K562 (cell line): ENCODE measurements at regions not wholly inside any gene's neighbourhood (a gene's known extent, or its start where the extent isn't known, plus 50 kb on each side); places are given as distances from the start of the nearest gene placed in this dataset.
A peak's percentile ranks its signal among the peaks of the same experiment; 100 is the strongest.

ENCODE experiments used
- ATF7 ChIP-seq: fragments of 450-650 bp; IDR thresholded peaks from 2 replicates; pipeline ENCODE4 v1.7.1; 2014; ENCODE audit warnings: mild to moderate bottlenecking, moderate library complexity
- E2F3 ChIP-seq: fragments of 250-450 bp; sonication (Bioruptor Pico); IDR thresholded peaks from 2 replicates; pipeline ENCODE4 v1.4.0; 2020; ENCODE audit warnings: mild to moderate bottlenecking
- FOXK1 ChIP-seq: sonication (generic); formaldehyde crosslinking; IDR thresholded peaks from 2 replicates; pipeline ENCODE4 v1.8.0; 2022; ENCODE audit warnings: missing genetic modification reagents, mild to moderate bottlenecking, borderline replicate concordance
- FOXP1 ChIP-seq: sonication (generic); formaldehyde crosslinking; IDR thresholded peaks from 2 replicates; pipeline ENCODE4 v1.8.0; 2022; ENCODE audit warnings: mild to moderate bottlenecking, missing genetic modification reagents
- HEY1 ChIP-seq: fragments of 250-450 bp; sonication (Bioruptor Pico); IDR thresholded peaks from 2 replicates; pipeline ENCODE4 v1.5.0; 2020; ENCODE audit warnings: mild to moderate bottlenecking, moderate library complexity, borderline replicate concordance
- MAFK ChIP-seq: IDR thresholded peaks from 2 replicates; pipeline ENCODE4 v1.6.1; 2011; ENCODE audit warnings: low read length, improper control_type of control experiment
- MYC ChIP-seq, 2 experiments: fragments of 250-450 bp in 1 of 2; sonication (Bioruptor Pico) in 1 of 2; IDR thresholded peaks; 2 replicates each; pipeline versions ENCODE4 v1.5.1 to v1.6.1; 2012 to 2021; ENCODE audit warnings: low read depth in 2 of 2, borderline replicate concordance in 1 of 2, improper control_type of control experiment in 1 of 2, low read length in 1 of 2, mild to moderate bottlenecking in 1 of 2, moderate library complexity in 1 of 2
- NRF1 ChIP-seq, 2 experiments: fragments of 450-650 bp; IDR thresholded peaks in 1 of 2; conservative IDR thresholded peaks in 1 of 2; 2 replicates each; pipeline ENCODE4 v1.6.1; 2014; ENCODE audit warnings: mild to moderate bottlenecking in 2 of 2
- POU5F1 ChIP-seq: fragments of 150-350 bp; IDR thresholded peaks from 2 replicates; pipeline ENCODE4 v1.6.1; 2014; ENCODE audit warnings: borderline replicate concordance, low read length, low read depth, mild to moderate bottlenecking; ENCODE audit not compliant: partially characterized antibody
- PTRF ChIP-seq: fragments of 450-650 bp; IDR thresholded peaks from 2 replicates; pipeline ENCODE4 v1.6.1; 2016; ENCODE audit warnings: mild to moderate bottlenecking, missing genetic modification characterization, missing compliant biosample characterization
- RFX5 ChIP-seq: IDR thresholded peaks from 2 replicates; pipeline ENCODE4 v1.6.1; 2011; ENCODE audit warnings: low read depth, mild to moderate bottlenecking, improper control_type of control experiment, low read length
- SMAD3 ChIP-seq: fragments of 450-650 bp; formaldehyde crosslinking; conservative IDR thresholded peaks from 2 replicates; pipeline ENCODE4 v1.4.0; 2020; ENCODE audit warnings: mild to moderate bottlenecking
- ZBTB7A ChIP-seq: IDR thresholded peaks from 2 replicates; pipeline ENCODE4 v1.6.1; 2011; ENCODE audit warnings: low read depth, mild to moderate bottlenecking, low read length, moderate library complexity, borderline replicate concordance; ENCODE audit not compliant: control insufficient read depth
- ZC3H4 ChIP-seq: sonication (generic); formaldehyde crosslinking; IDR thresholded peaks from 2 replicates; pipeline ENCODE4 v1.9.0; 2021; ENCODE audit warnings: missing genetic modification reagents, borderline replicate concordance
- ZNF217 ChIP-seq: sonication (generic); formaldehyde crosslinking; IDR thresholded peaks from 2 replicates; pipeline ENCODE4 v1.8.0; 2022; ENCODE audit warnings: mild to moderate bottlenecking, missing genetic modification reagents
- ZNF224 ChIP-seq: sonication (generic); formaldehyde crosslinking; IDR thresholded peaks from 2 replicates; pipeline ENCODE4 v1.8.0; 2022; ENCODE audit warnings: mild to moderate bottlenecking, missing genetic modification reagents
- ZNF584 ChIP-seq: fragments of 200-800 bp; sonication (Bioruptor generic); IDR thresholded peaks from 2 replicates; pipeline ENCODE4 v1.6.1; 2016; ENCODE audit warnings: low read depth, mild to moderate bottlenecking, missing genetic modification characterization, missing compliant biosample characterization
- ZSCAN29 ChIP-seq: fragments of 450-650 bp; IDR thresholded peaks from 2 replicates; pipeline ENCODE4 v1.6.1; 2017
- TF ChIP-seq, protein P1 (sequence below): sonication (generic); IDR thresholded peaks from 2 replicates; pipeline ENCODE4 v1.6.1; 2016
- TF ChIP-seq, protein P2 (sequence below): fragments of 450-650 bp; IDR thresholded peaks from 2 replicates; pipeline ENCODE4 v1.6.1; 2017; ENCODE audit warnings: antibody characterized with exemption, mild to moderate bottlenecking
- TF ChIP-seq, protein P3 (sequence below): sonication (generic); formaldehyde crosslinking; IDR thresholded peaks from 2 replicates; pipeline ENCODE4 v1.8.0; 2022; ENCODE audit warnings: mild to moderate bottlenecking, missing genetic modification reagents

DNA sequence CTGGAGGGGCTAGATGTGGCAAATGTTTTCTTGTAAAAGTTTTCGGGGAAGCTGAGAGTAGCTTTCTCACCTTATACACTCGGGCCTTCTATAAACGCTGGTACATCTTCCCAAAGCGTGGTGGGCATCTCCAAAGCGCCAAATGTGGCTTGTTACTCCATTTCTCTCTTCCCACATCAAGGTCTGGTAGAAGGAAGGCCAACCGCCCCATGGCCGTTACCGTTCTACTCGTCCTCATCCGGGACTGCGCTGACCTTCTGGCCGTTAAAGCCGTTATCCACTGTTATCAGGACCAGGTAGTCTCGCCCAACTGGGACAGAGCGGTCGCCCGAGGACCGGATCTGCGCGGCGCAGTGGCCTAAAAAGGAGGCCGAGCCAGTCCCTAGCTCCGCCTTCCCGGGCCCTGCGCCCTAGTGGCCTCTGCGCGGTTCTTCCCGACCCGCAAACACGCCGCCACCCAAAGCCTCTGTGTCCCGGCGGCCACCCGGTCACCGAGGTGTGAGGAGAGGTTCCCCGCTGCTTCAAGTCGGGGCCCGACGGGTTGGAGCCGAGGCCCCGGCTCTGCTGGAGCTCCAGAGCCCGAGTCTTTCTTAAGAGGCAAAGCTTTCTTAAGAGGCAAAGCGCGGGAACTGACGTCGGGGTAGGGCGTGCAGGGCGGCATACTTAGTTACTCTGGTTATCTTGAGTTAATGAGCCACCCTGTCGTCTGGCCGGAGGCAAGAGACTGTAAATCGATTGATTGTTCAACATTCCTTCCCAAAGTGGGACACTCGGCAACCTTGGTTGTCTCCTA, 90.5 kb downstream of the GPX5 start (continued):
- TF ChIP-seq ZNF217 (CRISPR knock-in tag), result peak; percentile 85; the same call in 1 of the 2 replicates
- TF ChIP-seq E2F3 (CRISPR knock-in tag), result peak; percentile 96
- TF ChIP-seq RFX5, result 0 out of 2 replicates have a peak, but pooled peaks have one; percentile 30
- 0 out of 2 replicates have a peak, but pooled peaks have one; percentile 40 for TF ChIP-seq ZSCAN29
- peak; percentile 12; the same call in 1 of the 2 replicates for TF ChIP-seq SMAD3
- TF ChIP-seq PTRF (tag), result peak; percentile 43; the same call in 1 of the 2 replicates
- TF ChIP-seq, protein P1, sequence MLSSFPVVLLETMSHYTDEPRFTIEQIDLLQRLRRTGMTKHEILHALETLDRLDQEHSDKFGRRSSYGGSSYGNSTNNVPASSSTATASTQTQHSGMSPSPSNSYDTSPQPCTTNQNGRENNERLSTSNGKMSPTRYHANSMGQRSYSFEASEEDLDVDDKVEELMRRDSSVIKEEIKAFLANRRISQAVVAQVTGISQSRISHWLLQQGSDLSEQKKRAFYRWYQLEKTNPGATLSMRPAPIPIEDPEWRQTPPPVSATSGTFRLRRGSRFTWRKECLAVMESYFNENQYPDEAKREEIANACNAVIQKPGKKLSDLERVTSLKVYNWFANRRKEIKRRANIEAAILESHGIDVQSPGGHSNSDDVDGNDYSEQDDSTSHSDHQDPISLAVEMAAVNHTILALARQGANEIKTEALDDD, result peak; percentile 95
- TF ChIP-seq, protein P2, sequence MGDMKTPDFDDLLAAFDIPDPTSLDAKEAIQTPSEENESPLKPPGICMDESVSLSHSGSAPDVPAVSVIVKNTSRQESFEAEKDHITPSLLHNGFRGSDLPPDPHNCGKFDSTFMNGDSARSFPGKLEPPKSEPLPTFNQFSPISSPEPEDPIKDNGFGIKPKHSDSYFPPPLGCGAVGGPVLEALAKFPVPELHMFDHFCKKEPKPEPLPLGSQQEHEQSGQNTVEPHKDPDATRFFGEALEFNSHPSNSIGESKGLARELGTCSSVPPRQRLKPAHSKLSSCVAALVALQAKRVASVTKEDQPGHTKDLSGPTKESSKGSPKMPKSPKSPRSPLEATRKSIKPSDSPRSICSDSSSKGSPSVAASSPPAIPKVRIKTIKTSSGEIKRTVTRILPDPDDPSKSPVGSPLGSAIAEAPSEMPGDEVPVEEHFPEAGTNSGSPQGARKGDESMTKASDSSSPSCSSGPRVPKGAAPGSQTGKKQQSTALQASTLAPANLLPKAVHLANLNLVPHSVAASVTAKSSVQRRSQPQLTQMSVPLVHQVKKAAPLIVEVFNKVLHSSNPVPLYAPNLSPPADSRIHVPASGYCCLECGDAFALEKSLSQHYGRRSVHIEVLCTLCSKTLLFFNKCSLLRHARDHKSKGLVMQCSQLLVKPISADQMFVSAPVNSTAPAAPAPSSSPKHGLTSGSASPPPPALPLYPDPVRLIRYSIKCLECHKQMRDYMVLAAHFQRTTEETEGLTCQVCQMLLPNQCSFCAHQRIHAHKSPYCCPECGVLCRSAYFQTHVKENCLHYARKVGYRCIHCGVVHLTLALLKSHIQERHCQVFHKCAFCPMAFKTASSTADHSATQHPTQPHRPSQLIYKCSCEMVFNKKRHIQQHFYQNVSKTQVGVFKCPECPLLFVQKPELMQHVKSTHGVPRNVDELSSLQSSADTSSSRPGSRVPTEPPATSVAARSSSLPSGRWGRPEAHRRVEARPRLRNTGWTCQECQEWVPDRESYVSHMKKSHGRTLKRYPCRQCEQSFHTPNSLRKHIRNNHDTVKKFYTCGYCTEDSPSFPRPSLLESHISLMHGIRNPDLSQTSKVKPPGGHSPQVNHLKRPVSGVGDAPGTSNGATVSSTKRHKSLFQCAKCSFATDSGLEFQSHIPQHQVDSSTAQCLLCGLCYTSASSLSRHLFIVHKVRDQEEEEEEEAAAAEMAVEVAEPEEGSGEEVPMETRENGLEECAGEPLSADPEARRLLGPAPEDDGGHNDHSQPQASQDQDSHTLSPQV, result peak; percentile 99
- TF ChIP-seq HEY1 (CRISPR knock-in tag), result peak; percentile 84; the same call in 1 of the 2 replicates
- peak; percentile 43; the same call in 1 of the 2 replicates for TF ChIP-seq ZBTB7A
- TF ChIP-seq NRF1 (conservative IDR thresholded peaks at IDR 0.05 in 1 of 2, IDR thresholded peaks at IDR 0.05 in 1 of 2), result peak; percentile 90 to 91
- 0 out of 2 replicates have a peak, but pooled peaks have one; percentile 65 for TF ChIP-seq ZNF584 (CRISPR knock-in tag)
- peak; percentile 93 for TF ChIP-seq FOXP1
- TF ChIP-seq, protein P3, sequence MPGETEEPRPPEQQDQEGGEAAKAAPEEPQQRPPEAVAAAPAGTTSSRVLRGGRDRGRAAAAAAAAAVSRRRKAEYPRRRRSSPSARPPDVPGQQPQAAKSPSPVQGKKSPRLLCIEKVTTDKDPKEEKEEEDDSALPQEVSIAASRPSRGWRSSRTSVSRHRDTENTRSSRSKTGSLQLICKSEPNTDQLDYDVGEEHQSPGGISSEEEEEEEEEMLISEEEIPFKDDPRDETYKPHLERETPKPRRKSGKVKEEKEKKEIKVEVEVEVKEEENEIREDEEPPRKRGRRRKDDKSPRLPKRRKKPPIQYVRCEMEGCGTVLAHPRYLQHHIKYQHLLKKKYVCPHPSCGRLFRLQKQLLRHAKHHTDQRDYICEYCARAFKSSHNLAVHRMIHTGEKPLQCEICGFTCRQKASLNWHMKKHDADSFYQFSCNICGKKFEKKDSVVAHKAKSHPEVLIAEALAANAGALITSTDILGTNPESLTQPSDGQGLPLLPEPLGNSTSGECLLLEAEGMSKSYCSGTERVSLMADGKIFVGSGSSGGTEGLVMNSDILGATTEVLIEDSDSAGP (CRISPR knock-in tag), result 0 out of 2 replicates have a peak, but pooled peaks have one; percentile 67
- no peak for TF ChIP-seq MAFK
- peak; percentile 98 for TF ChIP-seq FOXK1 (CRISPR knock-in tag)
- TF ChIP-seq ATF7, result peak; percentile 85
- peak; percentile 77; the same call in 1 of the 2 replicates for TF ChIP-seq MYC (IDR thresholded peaks at IDR 0.05; ENCODE audit: low read depth, low read length)
- 0 out of 2 replicates have a peak, but pooled peaks have one; percentile 58 for TF ChIP-seq MYC (CRISPR knock-in tag; IDR thresholded peaks at IDR 0.05; ENCODE audit: borderline replicate concordance, low read depth)
- TF ChIP-seq ZC3H4 (CRISPR knock-in tag), result no peak
- peak; percentile 95 for TF ChIP-seq ZNF224
- TF ChIP-seq POU5F1, result no peak
